HEK293T (cell line): ENCODE measurements at regions not wholly inside any gene's neighbourhood (a gene's known extent, or its start where the extent isn't known, plus 50 kb on each side); places are given as distances from the start of the nearest gene placed in this dataset.

Experiments used
- ARNT ChIP-seq: fragments of 450-650 bp; IDR thresholded peaks from 2 replicates; pipeline ENCODE4 v1.6.1; 2017; ENCODE audit warnings: mild to moderate bottlenecking
- BHLHE40 ChIP-seq: fragments of 450-650 bp; IDR thresholded peaks from 2 replicates; pipeline ENCODE4 v1.6.1; 2016; ENCODE audit warnings: mild to moderate bottlenecking, moderate library complexity, borderline replicate concordance
- ELF4 ChIP-seq: fragments of 450-650 bp; IDR thresholded peaks from 2 replicates; pipeline ENCODE4 v1.6.1; 2017; ENCODE audit warnings: antibody characterized with exemption
- FOXA1 ChIP-seq: fragments of 450-650 bp; IDR thresholded peaks from 2 replicates; pipeline ENCODE4 v1.6.1; 2016; ENCODE audit warnings: mild to moderate bottlenecking
- FOXK2 ChIP-seq: fragments of 450-650 bp; IDR thresholded peaks from 2 replicates; pipeline ENCODE4 v1.6.1; 2016; ENCODE audit warnings: mild to moderate bottlenecking
- FOXM1 ChIP-seq: fragments of 450-650 bp; IDR thresholded peaks from 2 replicates; pipeline ENCODE4 v1.6.1; 2017; ENCODE audit warnings: mild to moderate bottlenecking, borderline replicate concordance
- HDGF ChIP-seq: fragments of 450-650 bp; IDR thresholded peaks from 2 replicates; pipeline ENCODE4 v1.6.1; 2017; ENCODE audit warnings: antibody characterized with exemption, borderline replicate concordance
- L3MBTL2 ChIP-seq: fragments of 450-650 bp; conservative IDR thresholded peaks from 2 replicates; pipeline ENCODE4 v1.6.1; 2016; ENCODE audit warnings: mild to moderate bottlenecking
- LEF1 ChIP-seq: fragments of 450-650 bp; IDR thresholded peaks from 2 replicates; pipeline ENCODE4 v1.6.1; 2017; ENCODE audit warnings: mild to moderate bottlenecking, borderline replicate concordance
- SP1 ChIP-seq: fragments of 450-650 bp; IDR thresholded peaks from 2 replicates; pipeline ENCODE4 v1.6.1; 2017
- SUZ12 ChIP-seq: fragments of 450-650 bp; IDR thresholded peaks from 2 replicates; pipeline ENCODE4 v1.6.1; 2016; ENCODE audit warnings: mild to moderate bottlenecking
- TARDBP ChIP-seq: fragments of 450-650 bp; IDR thresholded peaks from 2 replicates; pipeline ENCODE4 v1.6.1; 2016
- ZNF384 ChIP-seq: fragments of 450-650 bp; IDR thresholded peaks from 2 replicates; pipeline ENCODE4 v1.6.1; 2016
- TF ChIP-seq, protein P1 (sequence below): fragments of 450-650 bp; IDR thresholded peaks from 2 replicates; pipeline ENCODE4 v1.6.1; 2016

DNA sequence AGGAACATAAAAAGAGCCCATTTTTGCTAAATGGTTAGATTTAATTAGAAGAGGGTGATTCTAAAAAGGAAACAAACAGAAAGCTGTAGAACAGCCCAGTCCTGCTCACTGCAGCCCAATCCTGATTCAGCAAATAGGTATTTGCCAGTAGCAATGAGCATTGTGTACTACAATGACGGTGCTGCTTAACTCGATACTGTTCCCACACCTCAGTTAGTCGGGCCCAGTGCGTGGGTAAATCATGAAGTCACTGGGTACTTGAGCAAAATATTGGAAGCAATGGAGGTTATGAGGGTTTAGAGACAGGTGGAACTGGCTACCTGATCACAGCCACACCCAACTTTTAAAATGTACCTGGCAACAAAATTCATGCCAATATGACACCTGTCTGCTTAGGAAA, 101.5 kb upstream of the ADGRL2 start:
- TF ChIP-seq FOXA1: no peak
- no peak for TF ChIP-seq LEF1
- no peak for TF ChIP-seq ELF4
- TF ChIP-seq FOXK2: no peak
- TF ChIP-seq FOXM1: no peak
- TF ChIP-seq HDGF: no peak
- TF ChIP-seq BHLHE40: no peak
- no peak for TF ChIP-seq ZNF384
- no peak for TF ChIP-seq SUZ12
- no peak for TF ChIP-seq SP1
- no peak for TF ChIP-seq ARNT
- TF ChIP-seq TARDBP: no peak
- TF ChIP-seq, protein P1, sequence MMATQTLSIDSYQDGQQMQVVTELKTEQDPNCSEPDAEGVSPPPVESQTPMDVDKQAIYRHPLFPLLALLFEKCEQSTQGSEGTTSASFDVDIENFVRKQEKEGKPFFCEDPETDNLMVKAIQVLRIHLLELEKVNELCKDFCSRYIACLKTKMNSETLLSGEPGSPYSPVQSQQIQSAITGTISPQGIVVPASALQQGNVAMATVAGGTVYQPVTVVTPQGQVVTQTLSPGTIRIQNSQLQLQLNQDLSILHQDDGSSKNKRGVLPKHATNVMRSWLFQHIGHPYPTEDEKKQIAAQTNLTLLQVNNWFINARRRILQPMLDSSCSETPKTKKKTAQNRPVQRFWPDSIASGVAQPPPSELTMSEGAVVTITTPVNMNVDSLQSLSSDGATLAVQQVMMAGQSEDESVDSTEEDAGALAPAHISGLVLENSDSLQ: no peak
- no peak for TF ChIP-seq L3MBTL2
